Colonic mucosa (tissue), 4 donors: ENCODE measurements at regions not wholly inside any gene's neighbourhood (a gene's known extent, or its start where the extent isn't known, plus 50 kb on each side); places are given as distances from the start of the nearest gene placed in this dataset.
"Not testable (repeated sequence)": the region's sequence is repeated elsewhere in the genome, so short reads cannot be mapped to it uniquely, and the experiment has no call there.

Source experiments
- DNase-seq: peaks from one replicate; pipeline ENCODE4 v3.0.0-alpha.2; 2020
- H3K27ac ChIP-seq: fragments of 200-600 bp; one replicate; pipeline ENCODE4 v1.8.0; 2021
- H3K27me3 ChIP-seq: fragments of 200-600 bp; one replicate; pipeline ENCODE4 v1.8.0; 2021
- H3K36me3 ChIP-seq: fragments of 200-600 bp; one replicate; pipeline ENCODE4 v1.8.0; 2021
- H3K4me1 ChIP-seq: fragments of 200-600 bp; one replicate; pipeline ENCODE4 v1.8.0; 2021; ENCODE audit warnings: mild to moderate bottlenecking
- H3K4me3 ChIP-seq: fragments of 200-600 bp; one replicate; pipeline ENCODE4 v1.8.0; 2021
- H3K9ac ChIP-seq, 2 donors: one replicate each; pipeline ENCODE4 v1.7.0; 2013; ENCODE audit warnings: control low read depth in 2 of 2, low read depth in 2 of 2, low read length in 2 of 2
- H3K9me3 ChIP-seq: fragments of 200-600 bp; one replicate; pipeline ENCODE4 v1.8.0; 2021
- intact Hi-C: fragments of 100-400 bp; cut with DNase I; formaldehyde crosslinking; loops from one replicate; pipeline ENCODE4 v1.14.1; 2022
- TF ChIP-seq, protein P1 (sequence below): fragments of 200-600 bp; IDR thresholded peaks from one replicate; pipeline ENCODE4 v1.8.0; 2022; ENCODE audit warnings: antibody characterized with exemption, mild to moderate bottlenecking
- donor health status: healthy.
- donor health status: DM: no; HTN: no; CAD: no.
- donor health status: DM: no; HTN: no; CAD: no.

DNA sequence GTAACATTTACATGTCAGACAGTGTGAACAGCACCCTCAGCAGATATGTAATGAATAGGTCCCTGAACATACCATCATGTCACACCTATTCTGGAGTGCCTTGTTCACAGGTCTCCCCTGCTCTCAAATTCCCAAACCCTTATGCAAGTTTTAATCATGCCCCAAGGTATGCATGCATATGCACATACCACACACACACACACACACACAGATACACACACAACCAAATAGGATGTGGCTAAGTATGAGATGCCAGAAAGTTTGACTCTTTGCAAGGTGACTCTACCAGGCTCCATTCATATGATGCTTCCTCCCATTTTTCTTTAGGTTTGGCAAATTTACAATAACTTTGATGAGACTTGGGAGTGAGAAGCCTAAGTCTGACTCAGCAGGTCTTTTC, 243.8 kb upstream of the IRAK1BP1 start:
- Histone ChIP-seq H3K4me3 (no peak overlapping the region), H3K9me3 (no peaks in the 10 kb centered on the region), H3K27ac (no peak overlapping the region), H3K4me1 (no peaks in the 10 kb centered on the region), H3K27me3 (no peaks in the 10 kb centered on the region), H3K36me3 (no peaks in the 10 kb centered on the region), H3K9ac (no peak overlapping the region)
- TF ChIP-seq, protein P1, sequence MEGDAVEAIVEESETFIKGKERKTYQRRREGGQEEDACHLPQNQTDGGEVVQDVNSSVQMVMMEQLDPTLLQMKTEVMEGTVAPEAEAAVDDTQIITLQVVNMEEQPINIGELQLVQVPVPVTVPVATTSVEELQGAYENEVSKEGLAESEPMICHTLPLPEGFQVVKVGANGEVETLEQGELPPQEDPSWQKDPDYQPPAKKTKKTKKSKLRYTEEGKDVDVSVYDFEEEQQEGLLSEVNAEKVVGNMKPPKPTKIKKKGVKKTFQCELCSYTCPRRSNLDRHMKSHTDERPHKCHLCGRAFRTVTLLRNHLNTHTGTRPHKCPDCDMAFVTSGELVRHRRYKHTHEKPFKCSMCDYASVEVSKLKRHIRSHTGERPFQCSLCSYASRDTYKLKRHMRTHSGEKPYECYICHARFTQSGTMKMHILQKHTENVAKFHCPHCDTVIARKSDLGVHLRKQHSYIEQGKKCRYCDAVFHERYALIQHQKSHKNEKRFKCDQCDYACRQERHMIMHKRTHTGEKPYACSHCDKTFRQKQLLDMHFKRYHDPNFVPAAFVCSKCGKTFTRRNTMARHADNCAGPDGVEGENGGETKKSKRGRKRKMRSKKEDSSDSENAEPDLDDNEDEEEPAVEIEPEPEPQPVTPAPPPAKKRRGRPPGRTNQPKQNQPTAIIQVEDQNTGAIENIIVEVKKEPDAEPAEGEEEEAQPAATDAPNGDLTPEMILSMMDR = no peak
- intact Hi-C loops = no loop called here
- no peak for DNase-seq

DNA sequence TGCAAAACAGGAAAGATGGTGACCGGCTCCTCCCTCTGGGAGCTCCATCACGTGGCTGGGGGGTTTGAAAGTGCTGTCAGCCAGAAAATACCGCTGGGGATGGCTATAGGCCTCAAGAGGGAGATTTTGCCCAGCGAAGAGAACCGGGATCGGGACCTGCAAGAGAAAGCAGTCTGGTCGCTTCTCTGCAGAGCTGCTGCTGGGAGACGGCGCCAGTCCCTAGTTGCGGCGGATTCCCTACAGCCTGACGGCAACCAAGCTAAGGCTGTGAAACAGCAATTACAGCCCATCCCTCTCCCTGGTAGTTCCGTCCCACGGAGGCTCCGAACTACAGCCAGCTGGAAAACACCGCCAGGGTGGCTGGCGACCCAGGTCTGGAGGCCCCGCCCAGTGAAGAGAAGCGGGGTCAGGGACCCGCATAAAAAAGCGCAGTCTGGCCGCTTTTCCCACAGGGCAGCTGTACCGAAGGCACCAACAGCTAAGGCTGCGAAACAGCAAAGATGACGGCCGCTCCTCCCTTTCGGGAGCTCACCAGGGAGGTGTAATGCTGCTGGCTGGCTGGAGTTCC, 238.1 kb upstream of the IRAK1BP1 start:
- Histone ChIP-seq H3K36me3 (no peaks in the 10 kb centered on the region), H3K4me1 (no peaks in the 10 kb centered on the region), H3K4me3 (no peak overlapping the region), H3K9ac (no peak overlapping the region), H3K27me3 (no peaks in the 10 kb centered on the region), H3K9me3 (no peaks in the 10 kb centered on the region), H3K27ac (no peak overlapping the region)
- intact Hi-C loops = no loop called here
- DNase-seq = no peak
- TF ChIP-seq, protein P1 = no peak

DNA sequence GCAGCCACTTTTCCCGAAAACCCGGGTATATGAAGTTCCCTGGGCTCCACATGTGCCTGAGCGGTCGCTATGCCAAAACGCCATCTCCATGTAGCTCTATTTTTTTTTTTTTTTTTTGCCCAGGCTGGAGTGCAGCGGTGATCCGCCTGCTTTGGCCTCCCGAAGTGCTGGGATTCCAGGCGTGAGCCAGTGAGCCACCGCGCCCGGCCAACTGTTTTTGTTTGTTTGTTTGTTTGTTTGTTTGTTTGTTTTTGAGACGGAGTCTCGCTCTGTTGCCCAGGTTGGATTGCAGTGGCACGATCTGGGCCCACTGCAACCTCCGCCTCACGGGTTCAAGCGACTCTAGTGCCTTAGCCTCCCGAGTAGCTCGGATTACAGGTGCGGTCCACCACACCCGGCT, 237.5 kb upstream of the IRAK1BP1 start:
- Histone ChIP-seq H3K36me3 (no peaks in the 10 kb centered on the region), H3K4me3 (no peak overlapping the region), H3K4me1 (no peaks in the 10 kb centered on the region), H3K9me3 (no peaks in the 10 kb centered on the region), H3K27ac (no peak overlapping the region), H3K27me3 (no peaks in the 10 kb centered on the region), H3K9ac (no peak overlapping the region)
- DNase-seq = no peak
- intact Hi-C loops = no loop called here
- TF ChIP-seq, protein P1 = no peak

DNA sequence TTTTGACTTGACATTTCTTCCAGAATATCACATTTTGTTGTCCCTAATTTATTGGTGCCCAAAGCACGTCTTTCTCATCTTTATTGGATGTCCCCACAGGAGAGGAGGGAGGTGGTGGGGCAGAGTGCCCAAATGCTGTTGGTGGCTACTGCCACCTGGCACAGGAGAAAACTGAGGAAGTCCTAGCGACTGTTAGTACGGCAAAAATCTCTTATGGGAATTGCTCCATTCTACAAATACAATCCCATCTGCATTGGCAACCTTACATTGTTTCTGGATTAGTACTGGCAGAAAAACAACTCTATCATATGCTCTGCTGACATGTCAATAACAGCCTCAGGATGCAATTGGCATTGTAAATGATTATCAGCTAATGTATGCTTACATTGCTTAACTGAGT, 235.4 kb upstream of the IRAK1BP1 start:
- intact Hi-C loops = no loop called here
- H3K27me3 ChIP-seq = no peaks in the 10 kb centered on the region
- no peaks in the 10 kb centered on the region for H3K36me3 ChIP-seq
- no peak for DNase-seq
- no peaks in the 10 kb centered on the region for H3K4me1 ChIP-seq
- H3K4me3 ChIP-seq = no peak overlapping the region
- TF ChIP-seq, protein P1 = no peak
- H3K27ac ChIP-seq = no peak overlapping the region
- H3K9me3 ChIP-seq = no peaks in the 10 kb centered on the region
- H3K9ac ChIP-seq = no peak overlapping the region

DNA sequence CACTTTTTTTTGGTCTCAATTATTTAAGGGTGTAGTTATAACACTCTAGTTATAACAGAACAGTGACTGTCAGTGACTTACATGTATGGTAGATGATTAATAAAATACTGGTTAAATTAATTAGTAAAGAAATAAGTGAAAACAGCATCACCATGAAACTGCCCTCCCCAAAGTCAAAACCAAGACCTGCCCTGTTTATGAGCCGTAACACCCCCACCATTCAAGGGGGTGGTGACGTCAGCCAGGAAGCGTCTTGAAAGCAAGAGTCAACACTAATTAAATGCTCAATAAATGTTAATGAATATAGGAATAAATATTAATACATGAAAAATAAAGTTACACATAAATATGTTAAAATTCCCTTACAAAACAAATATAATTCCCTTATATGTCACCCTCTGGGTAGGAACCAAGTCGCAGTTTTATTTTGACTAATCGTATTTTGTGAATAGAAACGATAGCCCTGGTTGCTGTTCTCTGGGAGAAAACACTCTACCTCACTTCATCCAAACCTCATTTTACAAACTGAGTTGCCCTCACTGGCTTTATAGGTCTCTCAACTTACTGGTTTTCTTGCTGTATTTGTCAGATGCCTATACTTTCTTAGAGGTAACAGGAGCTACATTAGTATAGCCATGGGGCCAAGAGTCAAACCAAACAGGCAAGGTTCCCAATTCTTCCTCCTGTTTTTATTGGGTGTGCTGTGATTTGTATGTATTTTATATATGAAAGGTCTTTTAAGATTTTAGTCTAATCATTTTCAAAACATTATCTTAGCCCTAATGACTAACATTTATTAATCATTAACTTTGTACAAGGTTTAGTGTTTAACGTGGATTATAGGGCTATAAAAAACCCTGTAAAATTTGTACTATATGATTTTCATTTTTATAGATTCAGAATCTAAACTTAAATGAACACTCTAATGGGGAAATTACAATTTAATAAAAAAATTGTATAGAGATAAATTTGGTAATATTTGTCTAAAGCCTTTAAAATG, 227.9 kb upstream of the IRAK1BP1 start:
- TF ChIP-seq, protein P1 = no peak
- Histone ChIP-seq H3K4me1 (no peaks in the 10 kb centered on the region), H3K9ac (no peak overlapping the region), H3K27me3 (no peaks in the 10 kb centered on the region), H3K4me3 (no peak overlapping the region), H3K9me3 (no peaks in the 10 kb centered on the region), H3K36me3 (no peaks in the 10 kb centered on the region), H3K27ac (no peak overlapping the region)
- intact Hi-C loops = no loop called here
- DNase-seq = peak; percentile 18

DNA sequence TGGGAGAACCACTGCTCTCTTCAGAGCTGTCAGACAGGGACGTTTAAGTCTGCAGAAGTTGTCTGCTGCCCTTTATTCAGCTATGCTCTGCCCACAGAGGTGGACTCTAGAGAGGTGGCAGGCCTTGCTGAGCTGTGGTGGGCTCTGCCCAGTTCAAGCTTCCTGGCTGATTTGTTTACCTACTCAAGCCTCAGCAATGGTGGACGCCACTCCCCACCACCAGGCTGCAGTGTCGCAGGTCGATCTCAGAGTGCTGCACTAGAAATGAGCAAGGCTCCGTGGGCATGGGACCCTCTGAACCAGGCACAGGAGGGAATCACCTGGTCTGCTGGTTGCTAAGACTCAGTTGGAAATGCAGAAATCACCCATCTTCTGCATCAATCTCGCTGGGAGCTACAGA, 223.4 kb upstream of the IRAK1BP1 start:
- H3K27ac ChIP-seq, H3K27me3 ChIP-seq, H3K4me1 ChIP-seq, H3K36me3 ChIP-seq, intact Hi-C loops, H3K9ac ChIP-seq, H3K4me3 ChIP-seq, H3K9me3 ChIP-seq, DNase-seq: not testable (repeated sequence)

DNA sequence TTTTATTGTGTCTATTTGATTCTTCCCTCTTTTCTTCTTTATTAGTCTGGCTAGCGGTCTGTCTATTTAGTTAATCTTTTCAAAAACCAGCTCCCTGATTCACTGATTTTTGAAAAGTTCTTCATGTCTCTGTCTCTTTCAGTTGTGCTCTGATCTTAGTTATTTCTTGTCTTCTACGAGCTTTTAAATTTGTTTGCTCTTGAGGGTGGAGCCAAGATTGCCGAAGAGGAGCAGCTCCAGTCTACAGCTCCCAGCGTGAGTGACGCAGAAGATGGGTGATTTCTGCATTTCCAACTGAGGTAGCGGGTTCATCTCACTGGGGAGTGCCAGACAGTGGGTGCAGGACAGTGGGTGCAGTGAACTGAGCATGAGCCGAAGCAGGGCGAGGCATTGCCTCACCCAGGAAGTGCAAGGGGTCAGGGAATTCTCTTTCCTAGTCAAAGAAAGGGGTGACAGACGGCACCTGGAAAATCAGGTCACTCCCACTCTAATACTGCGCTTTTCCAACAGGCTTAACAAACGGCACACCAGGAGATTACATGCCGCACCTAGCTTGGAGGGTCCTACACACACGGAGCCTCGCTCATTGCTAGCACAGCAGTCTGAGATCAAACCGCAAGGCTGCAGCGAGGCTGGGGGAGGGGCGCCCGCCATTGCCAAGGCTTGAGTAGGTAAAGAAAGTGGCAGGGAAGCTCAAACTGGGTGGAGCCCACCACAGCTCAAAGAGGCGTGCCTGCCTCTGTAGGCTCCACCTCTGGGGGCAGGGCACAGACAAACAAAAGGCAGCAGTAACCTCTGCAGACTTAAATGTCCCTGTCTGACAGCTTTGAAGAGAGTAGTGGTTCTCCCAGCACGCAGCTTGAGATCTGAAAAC, 220.6 kb upstream of the IRAK1BP1 start:
- intact Hi-C loops, H3K4me1 ChIP-seq, H3K27me3 ChIP-seq, H3K9ac ChIP-seq, H3K9me3 ChIP-seq, H3K36me3 ChIP-seq, H3K27ac ChIP-seq, H3K4me3 ChIP-seq: not testable (repeated sequence)
- DNase-seq = peak; percentile 69

DNA sequence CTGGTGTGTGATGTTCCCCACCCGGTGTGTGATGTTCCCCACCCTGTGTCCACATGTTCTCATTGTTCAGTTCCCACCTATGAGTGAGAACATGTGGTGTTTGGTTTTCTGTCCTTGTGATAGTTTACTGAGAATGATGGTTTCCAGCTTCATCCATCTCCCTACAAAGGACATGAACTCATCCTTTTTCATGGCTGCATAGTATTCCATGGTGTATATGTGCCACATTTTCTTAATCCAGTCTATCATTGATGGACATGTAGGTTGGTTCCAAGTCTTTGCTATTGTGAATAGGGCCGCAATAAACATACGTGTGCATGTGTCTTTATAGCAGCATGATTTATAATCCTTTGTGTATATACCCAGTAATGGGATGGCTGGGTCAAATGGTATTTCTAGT, 201.5 kb upstream of the IRAK1BP1 start:
- H3K4me1 ChIP-seq, H3K4me3 ChIP-seq, H3K27me3 ChIP-seq, DNase-seq, H3K9me3 ChIP-seq, H3K9ac ChIP-seq, intact Hi-C loops, H3K36me3 ChIP-seq, H3K27ac ChIP-seq: not testable (repeated sequence)
